OCI-LY1 (cell line): ENCODE measurements at regions not wholly inside any gene's neighbourhood (a gene's known extent, or its start where the extent isn't known, plus 50 kb on each side); places are given as distances from the start of the nearest gene placed in this dataset.

Experiments used
- H2AFZ ChIP-seq: fragments of 200-600 bp; sonication (generic), shearing (Covaris generic); 2 replicates; pipeline ENCODE4 v1.6.0; 2014; ENCODE audit warnings: antibody characterized with exemption, mild to moderate bottlenecking, low read length
- H3F3A ChIP-seq: fragments of 200-600 bp; sonication (generic), shearing (Covaris generic); 2 replicates; pipeline ENCODE4 v1.6.0; 2014; ENCODE audit warnings: mild to moderate bottlenecking, antibody characterized with exemption, low read length, moderate library complexity; ENCODE audit not compliant: insufficient read depth
- H3K27ac ChIP-seq: fragments of 200-600 bp; sonication (generic); 2 replicates; pipeline ENCODE4 v1.5.1; 2014; ENCODE audit warnings: low read length, mixed run types, mild to moderate bottlenecking, low read depth; ENCODE audit not compliant: poor library complexity, severe bottlenecking
- H3K27me3 ChIP-seq: fragments of 200-600 bp; sonication (generic); 2 replicates; pipeline ENCODE4 v1.6.0; 2014; ENCODE audit warnings: antibody characterized with exemption, mild to moderate bottlenecking, low read length, moderate library complexity; ENCODE audit not compliant: insufficient read depth
- H3K36me3 ChIP-seq: fragments of 200-600 bp; sonication (generic); 2 replicates; pipeline ENCODE4 v1.6.1; 2014; ENCODE audit warnings: mild to moderate bottlenecking, antibody characterized with exemption, low read length, moderate library complexity, mixed read lengths; ENCODE audit not compliant: insufficient read depth
- H3K4me1 ChIP-seq: fragments of 200-600 bp; sonication (generic); 2 replicates; pipeline ENCODE4 v1.5.1; 2014; ENCODE audit warnings: mild to moderate bottlenecking, low read length, moderate library complexity; ENCODE audit not compliant: insufficient read depth, severe bottlenecking
- H3K4me2 ChIP-seq: fragments of 200-600 bp; sonication (generic), shearing (Covaris generic); 2 replicates; pipeline ENCODE4 v1.6.1; 2014; ENCODE audit warnings: low read length
- H3K4me3 ChIP-seq: fragments of 200-600 bp; sonication (generic); 2 replicates; pipeline ENCODE4 v1.5.1; 2014; ENCODE audit warnings: low read length, low read depth, mild to moderate bottlenecking, mixed read lengths; ENCODE audit not compliant: poor library complexity, severe bottlenecking
- H3K79me2 ChIP-seq: fragments of 200-600 bp; shearing (Covaris generic); 2 replicates; pipeline ENCODE4 v1.6.1; 2016; ENCODE audit warnings: mixed run types, low read length, mixed read lengths; ENCODE audit not compliant: insufficient read depth
- H3K9ac ChIP-seq: fragments of 200-600 bp; sonication (generic), shearing (Covaris generic); 2 replicates; pipeline ENCODE4 v1.6.1; 2014; ENCODE audit warnings: mild to moderate bottlenecking, low read length, mixed read lengths
- H3K9me2 ChIP-seq: fragments of 200-600 bp; sonication (generic), shearing (Covaris generic); 2 replicates; pipeline ENCODE4 v1.6.1; 2014; ENCODE audit warnings: low read depth, mild to moderate bottlenecking, low read length, mixed read lengths
- H3K9me3 ChIP-seq: fragments of 200-600 bp; shearing (Covaris generic); 2 replicates; pipeline ENCODE4 v1.6.1; 2014; ENCODE audit warnings: low read length, mixed read lengths
- H4K20me1 ChIP-seq: fragments of 200-600 bp; sonication (generic), shearing (Covaris generic); 2 replicates; pipeline ENCODE4 v1.6.0; 2016; ENCODE audit warnings: mild to moderate bottlenecking, low read length; ENCODE audit not compliant: insufficient read depth
- EZH2 ChIP-seq: fragments of 200-600 bp; sonication (generic), shearing (Covaris generic); IDR thresholded peaks from 2 replicates; pipeline ENCODE4 v1.8.0; 2017; ENCODE audit warnings: borderline replicate concordance, mixed run types, mild to moderate bottlenecking, antibody characterized with exemption, low read length, moderate library complexity, mixed read lengths
- TF ChIP-seq, protein P1 (sequence below): fragments of 200-600 bp; sonication (generic), shearing (Covaris generic); IDR thresholded peaks from 2 replicates; pipeline ENCODE4 v1.5.1; 2017; ENCODE audit warnings: mild to moderate bottlenecking, antibody characterized with exemption, low read length, moderate library complexity, mixed read lengths

DNA sequence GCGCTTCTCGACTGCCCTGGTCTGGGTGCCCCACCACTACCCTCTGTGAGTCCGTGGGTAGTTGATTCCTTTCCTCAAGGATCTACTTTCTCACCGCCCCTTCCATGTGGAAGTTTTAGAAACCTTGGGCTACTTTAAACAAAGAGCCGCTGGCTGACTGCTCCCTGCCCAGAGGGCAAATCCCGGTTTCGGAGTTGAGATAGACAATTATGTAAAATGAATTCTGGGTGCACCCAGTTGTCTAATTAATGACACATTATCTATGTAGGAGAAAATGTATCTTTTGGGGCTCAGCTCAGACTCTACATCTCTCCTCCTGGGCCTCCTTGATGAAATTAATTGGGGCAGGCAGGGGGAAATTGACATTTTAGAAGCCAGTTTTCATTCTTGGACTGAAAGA is 305.4 kb downstream of the UQCRFS1 start:
- Histone ChIP-seq H3K9ac (no peak overlapping the region), H4K20me1 (no peaks in the 10 kb centered on the region), H3K4me1 (no peaks in the 10 kb centered on the region), H3K27me3 (no peaks in the 10 kb centered on the region), H3F3A (no peaks in the 10 kb centered on the region), H3K27ac (no peak overlapping the region), H3K36me3 (no peaks in the 10 kb centered on the region), H3K9me3 (no peaks in the 10 kb centered on the region), H3K79me2 (no peaks in the 10 kb centered on the region), H3K4me3 (no peak overlapping the region), H2AFZ (no peak overlapping the region), H3K4me2 (no peak overlapping the region), H3K9me2 (no peaks in the 10 kb centered on the region)
- no peak for TF ChIP-seq EZH2
- TF ChIP-seq, protein P1, sequence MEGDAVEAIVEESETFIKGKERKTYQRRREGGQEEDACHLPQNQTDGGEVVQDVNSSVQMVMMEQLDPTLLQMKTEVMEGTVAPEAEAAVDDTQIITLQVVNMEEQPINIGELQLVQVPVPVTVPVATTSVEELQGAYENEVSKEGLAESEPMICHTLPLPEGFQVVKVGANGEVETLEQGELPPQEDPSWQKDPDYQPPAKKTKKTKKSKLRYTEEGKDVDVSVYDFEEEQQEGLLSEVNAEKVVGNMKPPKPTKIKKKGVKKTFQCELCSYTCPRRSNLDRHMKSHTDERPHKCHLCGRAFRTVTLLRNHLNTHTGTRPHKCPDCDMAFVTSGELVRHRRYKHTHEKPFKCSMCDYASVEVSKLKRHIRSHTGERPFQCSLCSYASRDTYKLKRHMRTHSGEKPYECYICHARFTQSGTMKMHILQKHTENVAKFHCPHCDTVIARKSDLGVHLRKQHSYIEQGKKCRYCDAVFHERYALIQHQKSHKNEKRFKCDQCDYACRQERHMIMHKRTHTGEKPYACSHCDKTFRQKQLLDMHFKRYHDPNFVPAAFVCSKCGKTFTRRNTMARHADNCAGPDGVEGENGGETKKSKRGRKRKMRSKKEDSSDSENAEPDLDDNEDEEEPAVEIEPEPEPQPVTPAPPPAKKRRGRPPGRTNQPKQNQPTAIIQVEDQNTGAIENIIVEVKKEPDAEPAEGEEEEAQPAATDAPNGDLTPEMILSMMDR: no peak

DNA sequence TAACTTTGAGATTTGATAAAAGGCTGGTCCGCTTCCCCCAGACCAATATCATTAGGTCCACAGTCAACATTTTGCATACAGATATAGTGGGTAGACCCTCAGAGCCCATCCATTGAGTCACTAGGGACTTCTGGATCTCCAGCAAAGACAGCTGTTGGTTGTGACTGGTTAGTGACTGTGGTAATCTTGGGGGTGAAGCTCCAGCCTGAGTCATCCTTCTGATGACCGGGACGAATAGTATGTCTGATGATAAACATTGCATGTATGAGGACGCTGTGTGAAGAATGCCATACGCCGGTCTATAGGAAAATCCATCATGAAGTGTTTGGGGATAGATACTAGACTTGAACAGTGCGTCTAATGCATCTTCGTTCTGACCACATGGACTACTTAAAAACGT is 307.0 kb downstream of the UQCRFS1 start:
- no peaks in the 10 kb centered on the region for H3F3A ChIP-seq
- no peaks in the 10 kb centered on the region for H3K9me2 ChIP-seq
- no peaks in the 10 kb centered on the region for H3K9me3 ChIP-seq
- H3K4me2 ChIP-seq: no peak overlapping the region
- no peak overlapping the region for H3K27ac ChIP-seq
- H4K20me1 ChIP-seq: no peaks in the 10 kb centered on the region
- no peaks in the 10 kb centered on the region for H3K79me2 ChIP-seq
- no peak for TF ChIP-seq EZH2
- TF ChIP-seq, protein P1: no peak
- H3K4me3 ChIP-seq: no peak overlapping the region
- no peaks in the 10 kb centered on the region for H3K36me3 ChIP-seq
- no peaks in the 10 kb centered on the region for H3K4me1 ChIP-seq
- H2AFZ ChIP-seq: no peak overlapping the region
- no peaks in the 10 kb centered on the region for H3K27me3 ChIP-seq
- no peak overlapping the region for H3K9ac ChIP-seq

DNA sequence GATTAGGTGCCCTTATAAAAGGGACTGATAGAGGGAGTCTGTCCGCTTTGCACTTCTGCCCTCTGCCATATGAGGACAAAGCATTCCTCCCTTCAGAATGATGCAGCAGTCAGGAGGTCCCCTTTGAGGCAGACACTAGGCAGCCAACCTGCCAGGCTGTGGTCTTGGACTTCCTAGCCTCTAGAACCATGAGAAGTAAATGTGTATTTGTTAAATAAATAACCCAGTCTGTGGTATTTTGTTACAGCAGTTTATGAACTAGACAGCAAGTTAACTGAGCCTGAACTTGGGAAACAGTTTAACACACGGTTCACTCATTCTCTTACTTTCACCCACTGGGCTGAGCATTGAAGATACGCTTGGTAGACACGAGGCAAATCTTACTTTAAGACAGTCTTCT is 313.2 kb downstream of the UQCRFS1 start:
- Histone ChIP-seq H3K9me2 (no peaks in the 10 kb centered on the region), H3K4me2 (no peak overlapping the region), H3K36me3 (no peaks in the 10 kb centered on the region), H3F3A (no peaks in the 10 kb centered on the region), H3K79me2 (no peaks in the 10 kb centered on the region), H3K4me1 (no peaks in the 10 kb centered on the region), H3K9ac (no peak overlapping the region), H3K4me3 (no peak overlapping the region), H3K9me3 (no peaks in the 10 kb centered on the region), H3K27ac (no peak overlapping the region), H2AFZ (no peak overlapping the region), H4K20me1 (no peaks in the 10 kb centered on the region), H3K27me3 (no peaks in the 10 kb centered on the region)
- TF ChIP-seq, protein P1: no peak
- no peak for TF ChIP-seq EZH2
